ENCODE measurements at regions not wholly inside any gene's neighbourhood (a gene's known extent, or its start where the extent isn't known, plus 50 kb on each side); places are given as distances from the start of the nearest gene placed in this dataset.

- Histone ChIP-seq H3K36me3 (no peaks in the 10 kb centered on the region), H3K27ac (no peak overlapping the region), H3K9me3 (no peaks in the 10 kb centered on the region), H3K4me3 (no peak overlapping the region), H3K4me1 (no peaks in the 10 kb centered on the region), H3K27me3 (no peaks in the 10 kb centered on the region)
- no peak for TF ChIP-seq CTCF (IDR thresholded peaks at IDR 0.05)
- TF ChIP-seq POLR2A (IDR thresholded peaks at IDR 0.05), result no peak
- DNase-seq, result no peak
Observed at GRCh38 chr5:54720341-54720740, 202.8 kb downstream of the SNX18 start.

- Histone ChIP-seq H3K36me3 (no peaks in the 10 kb centered on the region), H3K9me3 (no peaks in the 10 kb centered on the region), H3K4me1 (no peaks in the 10 kb centered on the region), H3K27me3 (no peaks in the 10 kb centered on the region), H3K4me3 (no peak overlapping the region), H3K27ac (peak overlapping the region in 1 of 4 donors; percentile 17)
- no peak for DNase-seq
- TF ChIP-seq CTCF (IDR thresholded peaks at IDR 0.05) (no peak), POLR2A (IDR thresholded peaks at IDR 0.05) (no peak)
Observed at GRCh38 chr5:54719384-54720283, 202.1 kb downstream of the SNX18 start.

GRCh38 chr5:54718656-54719055 is 201.1 kb downstream of the SNX18 start:
- H3K4me3 ChIP-seq, result no peak overlapping the region
- no peaks in the 10 kb centered on the region for H3K4me1 ChIP-seq
- TF ChIP-seq POLR2A (IDR thresholded peaks at IDR 0.05) (no peak), CTCF (IDR thresholded peaks at IDR 0.05) (no peak)
- H3K36me3 ChIP-seq, result no peaks in the 10 kb centered on the region
- DNase-seq, result no peak
- H3K27me3 ChIP-seq, result no peaks in the 10 kb centered on the region
- H3K9me3 ChIP-seq, result no peaks in the 10 kb centered on the region
- no peak overlapping the region for H3K27ac ChIP-seq

GRCh38 chr5:54717870-54718269 is 200.3 kb downstream of the SNX18 start:
- H3K9me3 ChIP-seq, result no peaks in the 10 kb centered on the region
- DNase-seq, result no peak
- H3K36me3 ChIP-seq, result no peaks in the 10 kb centered on the region
- no peaks in the 10 kb centered on the region for H3K27me3 ChIP-seq
- TF ChIP-seq CTCF (IDR thresholded peaks at IDR 0.05), result no peak
- no peak for TF ChIP-seq POLR2A (IDR thresholded peaks at IDR 0.05)
- no peak overlapping the region for H3K27ac ChIP-seq
- no peaks in the 10 kb centered on the region for H3K4me1 ChIP-seq
- H3K4me3 ChIP-seq, result no peak overlapping the region

- TF ChIP-seq CTCF (IDR thresholded peaks at IDR 0.05), result no peak
- TF ChIP-seq POLR2A (IDR thresholded peaks at IDR 0.05), result no peak
Observed at GRCh38 chr5:54717459-54717858, 199.9 kb downstream of the SNX18 start.

More at GRCh38 chr5:54717459-54717858, 199.9 kb downstream of the SNX18 start:
- H3K27me3 ChIP-seq, result no peaks in the 10 kb centered on the region
- no peaks in the 10 kb centered on the region for H3K9me3 ChIP-seq
- H3K27ac ChIP-seq, result no peak overlapping the region
- no peak for DNase-seq
- no peak overlapping the region for H3K4me3 ChIP-seq
- H3K36me3 ChIP-seq, result no peaks in the 10 kb centered on the region
- H3K4me1 ChIP-seq, result no peaks in the 10 kb centered on the region

Measured in Peyer's patch (tissue), 4 donors.